Tibial nerve (tissue), 4 donors: ENCODE measurements at regions not wholly inside any gene's neighbourhood (a gene's known extent, or its start where the extent isn't known, plus 50 kb on each side); places are given as distances from the start of the nearest gene placed in this dataset.
"Not testable (repeated sequence)": the region's sequence is repeated elsewhere in the genome, so short reads cannot be mapped to it uniquely, and the experiment has no call there.

Source experiments
- DNase-seq, 2 donors: peaks; one replicate each; pipeline ENCODE4 v3.0.0-alpha.2; 2019; ENCODE audit warnings: low spot score in 2 of 2
- H3K27ac ChIP-seq, 4 donors: fragments of 200-600 bp; sonication (generic) in 3 of 4; one replicate each; pipeline ENCODE4 v1.5.1; 2017 to 2019; ENCODE audit warnings: mild to moderate bottlenecking in 1 of 4
- H3K27me3 ChIP-seq, 2 donors: fragments of 200-600 bp; sonication (generic) in 1 of 2; one replicate each; pipeline versions ENCODE4 v1.5.1 to v1.6.0; 2017 to 2019
- H3K36me3 ChIP-seq, 3 donors: fragments of 200-600 bp; sonication (generic); one replicate each; pipeline ENCODE4 v1.5.1; 2018 to 2019
- H3K4me1 ChIP-seq, 4 donors: fragments of 200-600 bp; sonication (generic) in 3 of 4; one replicate each; pipeline ENCODE4 v1.5.1; 2017 to 2019
- H3K4me3 ChIP-seq, 4 donors: fragments of 200-600 bp; sonication (generic) in 3 of 4; one replicate each; pipeline ENCODE4 v1.5.1; 2017 to 2019; ENCODE audit warnings: mild to moderate bottlenecking in 1 of 4, moderate library complexity in 1 of 4
- H3K9me3 ChIP-seq, 4 donors: fragments of 200-600 bp; sonication (generic) in 3 of 4; one replicate each; pipeline ENCODE4 v1.5.1; 2017 to 2019
- CTCF ChIP-seq, 5 experiments: fragments of 200-600 bp in 3 of 5; fragments of 450-650 bp in 2 of 5; sonication (generic) in 3 of 5; IDR thresholded peaks; one replicate each; pipeline ENCODE4 v1.5.1; 2016 to 2019; ENCODE audit warnings: antibody characterized with exemption in 5 of 5, mild to moderate bottlenecking in 3 of 5, moderate library complexity in 2 of 5
- EP300 ChIP-seq, 2 donors: sonication (generic); formaldehyde crosslinking; IDR thresholded peaks; one replicate each; pipeline ENCODE4 v1.6.1; 2017; ENCODE audit warnings: antibody characterized with exemption in 2 of 2, mild to moderate bottlenecking in 1 of 2
- POLR2A ChIP-seq, 2 donors: fragments of 450-650 bp; IDR thresholded peaks; one replicate each; pipeline ENCODE4 v1.6.1; 2017; ENCODE audit warnings: antibody characterized with exemption in 2 of 2, mild to moderate bottlenecking in 2 of 2, moderate library complexity in 2 of 2
- WGBS, 2 donors: methylation state at CpG; one replicate each; pipeline ENCODE4 v1.1.5; 2018; 5-methylcytosine and 5-hydroxymethylcytosine counted together

- no peak for DNase-seq
- Histone ChIP-seq H3K9me3 (no peaks in the 10 kb centered on the region), H3K4me3 (peak overlapping the region in 3 of 4 donors; percentile 5 to 39 (median 21)), H3K4me1 (peaks cover 0 to 42% (median 17%) of the 10 kb centered on the region in 4 donors), H3K27me3 (peaks cover 0 to 100% of the 10 kb centered on the region in 2 donors), H3K36me3 (no peaks in the 10 kb centered on the region), H3K27ac (no peak overlapping the region)
- TF ChIP-seq CTCF (IDR thresholded peaks at IDR 0.05): no peak
- TF ChIP-seq EP300 (IDR thresholded peaks at IDR 0.05): no peak
- no peak for TF ChIP-seq POLR2A (IDR thresholded peaks at IDR 0.05)
- 2 to 3% methylated on average over 45 to 68 of the region's 75 CpGs for WGBS, 2 donors
Measured at GRCh38 chr7:155381852-155382801, 75.8 kb upstream of the EN2 start.

GRCh38 chr7:155382802-155383171, 75.1 kb upstream of the EN2 start:
- Histone ChIP-seq H3K9me3 (no peaks in the 10 kb centered on the region), H3K4me1 (peaks cover 0 to 37% (median 16%) of the 10 kb centered on the region in 4 donors), H3K27ac (no peak overlapping the region), H3K36me3 (no peaks in the 10 kb centered on the region), H3K4me3 (no peak overlapping the region), H3K27me3 (peaks cover 0 to 97% of the 10 kb centered on the region in 2 donors)
- no peak for DNase-seq
- TF ChIP-seq POLR2A (IDR thresholded peaks at IDR 0.05): no peak
- no peak for TF ChIP-seq CTCF (IDR thresholded peaks at IDR 0.05)
- no peak for TF ChIP-seq EP300 (IDR thresholded peaks at IDR 0.05)
- WGBS, 2 donors: 8 to 32% methylated on average over 3 to 5 of the region's 5 CpGs

GRCh38 chr7:155383756-155384491, 74.0 kb upstream of the EN2 start:
- no peak for TF ChIP-seq CTCF (IDR thresholded peaks at IDR 0.05)
- TF ChIP-seq POLR2A (IDR thresholded peaks at IDR 0.05): no peak
- TF ChIP-seq EP300 (IDR thresholded peaks at IDR 0.05): no peak
- H3K4me1 ChIP-seq: peaks cover 0 to 29% (median 15%) of the 10 kb centered on the region in 4 donors
- H3K36me3 ChIP-seq: no peaks in the 10 kb centered on the region
- H3K27me3 ChIP-seq: peaks cover 0 to 94% of the 10 kb centered on the region in 2 donors
- no peak overlapping the region for H3K27ac ChIP-seq
- no peaks in the 10 kb centered on the region for H3K9me3 ChIP-seq
- H3K4me3 ChIP-seq: no peak overlapping the region
- no peak for DNase-seq
- 69 to 74% methylated on average over 14 to 17 of the region's 19 CpGs for WGBS, 2 donors

GRCh38 chr7:155384751-155385150, 73.2 kb upstream of the EN2 start:
- H3K9me3 ChIP-seq: no peaks in the 10 kb centered on the region
- no peak for TF ChIP-seq EP300 (IDR thresholded peaks at IDR 0.05)
- TF ChIP-seq POLR2A (IDR thresholded peaks at IDR 0.05): no peak
- TF ChIP-seq CTCF (IDR thresholded peaks at IDR 0.05): no peak
- H3K27ac ChIP-seq: no peak overlapping the region
- no peak for DNase-seq
- no peak overlapping the region for H3K4me3 ChIP-seq
- no peaks in the 10 kb centered on the region for H3K36me3 ChIP-seq
- WGBS, 2 donors: 78 to 88% methylated on average over 8 of the region's 8 CpGs
- H3K27me3 ChIP-seq: peaks cover 0 to 94% of the 10 kb centered on the region in 2 donors
- H3K4me1 ChIP-seq: peaks cover 0 to 29% (median 15%) of the 10 kb centered on the region in 4 donors

GRCh38 chr7:155385182-155385581, 72.7 kb upstream of the EN2 start:
- H3K36me3 ChIP-seq, DNase-seq, H3K4me3 ChIP-seq, H3K27ac ChIP-seq, H3K9me3 ChIP-seq: not testable (repeated sequence)
- WGBS, 2 donors: 81 to 83% methylated on average over 26 of the region's 26 CpGs
- peaks cover 0 to 26% (median 15%) of the 10 kb centered on the region in 4 donors for H3K4me1 ChIP-seq
- peaks cover 0 to 92% of the 10 kb centered on the region in 2 donors for H3K27me3 ChIP-seq
